Esophagus squamous epithelium (tissue), 4 donors: ENCODE measurements at regions not wholly inside any gene's neighbourhood (a gene's known extent, or its start where the extent isn't known, plus 50 kb on each side); places are given as distances from the start of the nearest gene placed in this dataset.

Experiments used
- POLR2A ChIP-seq, 4 donors: fragments of 450-650 bp; IDR thresholded peaks; one replicate each; pipeline ENCODE4 v1.6.1; 2017; ENCODE audit warnings: antibody characterized with exemption in 4 of 4, mild to moderate bottlenecking in 4 of 4, moderate library complexity in 3 of 4
- TF ChIP-seq, protein P1 (sequence below), 6 experiments: fragments of 450-650 bp in 4 of 6; fragments of 200-600 bp in 2 of 6; sonication (generic) in 2 of 6; IDR thresholded peaks; one replicate each; pipeline ENCODE4 v1.5.1; 2016 to 2019; ENCODE audit warnings: antibody characterized with exemption in 6 of 6, mild to moderate bottlenecking in 4 of 6, moderate library complexity in 4 of 6

GRCh38 chr3:30474371-30474770 lies 132.0 kb upstream of the TGFBR2 start:
- TF ChIP-seq, protein P1, sequence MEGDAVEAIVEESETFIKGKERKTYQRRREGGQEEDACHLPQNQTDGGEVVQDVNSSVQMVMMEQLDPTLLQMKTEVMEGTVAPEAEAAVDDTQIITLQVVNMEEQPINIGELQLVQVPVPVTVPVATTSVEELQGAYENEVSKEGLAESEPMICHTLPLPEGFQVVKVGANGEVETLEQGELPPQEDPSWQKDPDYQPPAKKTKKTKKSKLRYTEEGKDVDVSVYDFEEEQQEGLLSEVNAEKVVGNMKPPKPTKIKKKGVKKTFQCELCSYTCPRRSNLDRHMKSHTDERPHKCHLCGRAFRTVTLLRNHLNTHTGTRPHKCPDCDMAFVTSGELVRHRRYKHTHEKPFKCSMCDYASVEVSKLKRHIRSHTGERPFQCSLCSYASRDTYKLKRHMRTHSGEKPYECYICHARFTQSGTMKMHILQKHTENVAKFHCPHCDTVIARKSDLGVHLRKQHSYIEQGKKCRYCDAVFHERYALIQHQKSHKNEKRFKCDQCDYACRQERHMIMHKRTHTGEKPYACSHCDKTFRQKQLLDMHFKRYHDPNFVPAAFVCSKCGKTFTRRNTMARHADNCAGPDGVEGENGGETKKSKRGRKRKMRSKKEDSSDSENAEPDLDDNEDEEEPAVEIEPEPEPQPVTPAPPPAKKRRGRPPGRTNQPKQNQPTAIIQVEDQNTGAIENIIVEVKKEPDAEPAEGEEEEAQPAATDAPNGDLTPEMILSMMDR (IDR thresholded peaks at IDR 0.05), result no peak
- TF ChIP-seq POLR2A (IDR thresholded peaks at IDR 0.05), result no peak
